ENCODE measurements at regions not wholly inside any gene's neighbourhood (a gene's known extent, or its start where the extent isn't known, plus 50 kb on each side); places are given as distances from the start of the nearest gene placed in this dataset.

GRCh38 chr2:16739778-16740581, 74.3 kb upstream of the CYRIA start:
- Histone ChIP-seq H3K4me1 (ENCODE audit: control insufficient read depth in 1 of 2, insufficient read depth in 2 of 2, low read length in 2 of 2) (no peaks in the 10 kb centered on the region), H3K27me3 (ENCODE audit: insufficient read depth, low read length) (no peaks in the 10 kb centered on the region), H2AFZ (ENCODE audit: low read depth, low read length, poor library complexity, severe bottlenecking) (no peak overlapping the region), H3K9me3 (ENCODE audit: control insufficient read depth in 1 of 2, insufficient read depth in 1 of 2, low read depth in 1 of 2, low read length in 2 of 2) (no peaks in the 10 kb centered on the region), H3K36me3 (ENCODE audit: control insufficient read depth in 1 of 2, insufficient read depth in 2 of 2, low read length in 2 of 2) (no peaks in the 10 kb centered on the region), H3K9ac (ENCODE audit: low read length) (no peak overlapping the region), H4K20me1 (ENCODE audit: insufficient read depth) (no peaks in the 10 kb centered on the region), H3K4me3 (replicated peaks in 1 of 2; ENCODE audit: low read depth in 1 of 2, low read length in 2 of 2) (no peak overlapping the region), H3K9me2 (ENCODE audit: insufficient read depth) (no peaks in the 10 kb centered on the region), H3K27ac (ENCODE audit: low read depth, low read length) (no peak overlapping the region), H3K4me2 (ENCODE audit: low read length) (no peak overlapping the region), H3K79me2 (ENCODE audit: insufficient read depth, low read length) (no peaks in the 10 kb centered on the region)
- CTCF ChIA-PET: no interaction called here
- intact Hi-C loops (cut with micrococcal nuclease): no loop called here
- POLR2A ChIA-PET: no interaction called here
- RAD21 ChIA-PET (ENCODE audit: low non-redundant PET in 1 of 2, low total read pairs in 2 of 2, uncharacterized antibody in 2 of 2, unreplicated experiment in 2 of 2): no interaction called here
- ATAC-seq (no peak), DNase-seq (ENCODE audit: low read depth, low spot score) (no peak)
- TF ChIP-seq RAD21 (IDR thresholded peaks at IDR 0.05; ENCODE audit: low read depth): no peak
- no peak for TF ChIP-seq POLR2A (IDR thresholded peaks at IDR 0.05; ENCODE audit: borderline replicate concordance, extremely low read depth, insufficient read depth, insufficient read length)
- no peak for TF ChIP-seq MAX (IDR thresholded peaks at IDR 0.05)
- no peak for TF ChIP-seq JUND (IDR thresholded peaks at IDR 0.05)
- no peak for TF ChIP-seq SP1 (IDR thresholded peaks at IDR 0.05; ENCODE audit: low read depth)
- TF ChIP-seq ELF1 (IDR thresholded peaks at IDR 0.05; ENCODE audit: borderline replicate concordance, low read depth): no peak
- TF ChIP-seq REST (IDR thresholded peaks at IDR 0.05; ENCODE audit: low read depth): no peak
- BruUV-seq (replicated peaks): no TSS peak

Measured in HCT116 (cell line).